H1 (cell line): ENCODE measurements at regions not wholly inside any gene's neighbourhood (a gene's known extent, or its start where the extent isn't known, plus 50 kb on each side); places are given as distances from the start of the nearest gene placed in this dataset.
A peak's percentile ranks its signal among the peaks of the same experiment; 100 is the strongest.

Experiments
- CTCF ChIA-PET: fragments of 300-600 bp; sonication (Branson Sonifier 250); formaldehyde crosslinking; loops from one replicate; lab custom pipeline; 2021; ENCODE audit not compliant: partially characterized antibody; lab: Charles Lee
- POLR2A ChIA-PET: fragments of 300-600 bp; sonication (Branson Sonifier 250); formaldehyde crosslinking; loops from one replicate; lab custom pipeline; 2021; ENCODE audit warnings: inconsistent platforms; ENCODE audit not compliant: partially characterized antibody; lab: Charles Lee
- DNase-seq, 2 experiments: peaks; one replicate each; pipeline versions ENCODE4 v3.0.0 to v3.0.0-alpha.2; 2010 to 2022; ENCODE audit warnings: low spot score in 2 of 2, low read depth in 1 of 2, mixed read lengths in 1 of 2
- FAIRE-seq: peaks from 2 replicates; lab custom pipeline; 2011; peaks lifted over from hg19 to GRCh38; lab: Jason Lieb, UNC
- H2AFZ ChIP-seq: 2 replicates; pipeline ENCODE4 v1.8.1; 2012; ENCODE audit warnings: low read length, inconsistent platforms
- H2AK5ac ChIP-seq: 2 replicates; pipeline ENCODE4 v1.6.1; 2013; ENCODE audit warnings: low read depth, low read length
- H2BK120ac ChIP-seq: replicated peaks from 2 replicates; pipeline ENCODE3; 2013; ENCODE audit warnings: low read depth, low read length, inconsistent platforms
- H2BK12ac ChIP-seq: 2 replicates; pipeline ENCODE4 v1.6.1; 2013; ENCODE audit warnings: low read depth, low read length
- H2BK15ac ChIP-seq: 2 replicates; pipeline ENCODE4 v1.6.1; 2013; ENCODE audit warnings: low read length
- H2BK20ac ChIP-seq: 2 replicates; pipeline ENCODE4 v1.6.1; 2013; ENCODE audit warnings: low read length
- H2BK5ac ChIP-seq: 2 replicates; pipeline ENCODE4 v1.6.1; 2013; ENCODE audit warnings: low read depth, low read length
- H3K14ac ChIP-seq: 2 replicates; pipeline ENCODE4 v1.6.1; 2013; ENCODE audit warnings: inconsistent platforms; ENCODE audit not compliant: insufficient read length
- H3K18ac ChIP-seq: 2 replicates; pipeline ENCODE4 v1.6.1; 2013; ENCODE audit warnings: low read length; ENCODE audit errors: extremely low read depth
- H3K23ac ChIP-seq: 2 replicates; pipeline ENCODE4 v1.6.1; 2013; ENCODE audit warnings: inconsistent platforms; ENCODE audit not compliant: insufficient read length
- H3K23me2 ChIP-seq: 2 replicates; pipeline ENCODE4 v1.6.1; 2013; ENCODE audit warnings: low read depth, low read length
- H3K27ac ChIP-seq: 2 replicates; pipeline ENCODE4 v1.6.1; 2011; ENCODE audit warnings: low read depth, low read length, inconsistent platforms
- H3K27me3 ChIP-seq, 4 experiments: replicated peaks in 1 of 4; 1 replicate in 1 of 4; 2 replicates in 3 of 4; pipeline versions ENCODE4 v1.6.1 to v1.8.1; 2011 to 2013; ENCODE audit warnings: low read length in 3 of 4, mild to moderate bottlenecking in 3 of 4, inconsistent platforms in 2 of 4, mixed read lengths in 2 of 4, moderate library complexity in 1 of 4; ENCODE audit not compliant: control insufficient read depth in 3 of 4, insufficient read depth in 3 of 4; ENCODE audit errors: extremely low read depth in 1 of 4
- H3K36me3 ChIP-seq, 4 experiments: 2 replicates each; pipeline versions ENCODE4 v1.6.1 to v1.8.1; 2011 to 2013; ENCODE audit warnings: mild to moderate bottlenecking in 4 of 4, low read length in 3 of 4, moderate library complexity in 2 of 4, control low read depth in 1 of 4, inconsistent platforms in 1 of 4; ENCODE audit not compliant: insufficient read depth in 4 of 4, control insufficient read depth in 2 of 4
- H3K4ac ChIP-seq: replicated peaks from 2 replicates; pipeline ENCODE3; 2013; ENCODE audit warnings: low read length, low read depth, mixed read lengths, inconsistent platforms; ENCODE audit not compliant: insufficient read length
- H3K4me1 ChIP-seq, 4 experiments: replicated peaks in 1 of 4; 1 replicate in 1 of 4; 2 replicates in 3 of 4; pipeline versions ENCODE4 v1.6.1 to v1.8.1; 2011 to 2013; ENCODE audit warnings: low read length in 3 of 4, inconsistent platforms in 2 of 4, mixed read lengths in 1 of 4; ENCODE audit not compliant: insufficient read depth in 4 of 4, control insufficient read depth in 3 of 4
- H3K4me2 ChIP-seq, 2 experiments: 2 replicates each; pipeline versions ENCODE4 v1.6.1 to v1.8.1; 2011 to 2013; ENCODE audit warnings: low read depth in 2 of 2, low read length in 2 of 2, control low read depth in 1 of 2, inconsistent platforms in 1 of 2, mild to moderate bottlenecking in 1 of 2; ENCODE audit not compliant: insufficient read depth in 1 of 2
- H3K4me3 ChIP-seq, 4 experiments: fragments of 200-600, 300-600 bp in 1 of 4; sonication (generic), shearing (Covaris generic), sonication (Bioruptor Twin) in 1 of 4; 2 replicates each; pipeline versions ENCODE4 v1.5.1 to v1.8.1; 2011 to 2016; ENCODE audit warnings: low read length in 4 of 4, low read depth in 3 of 4, control low read depth in 2 of 4, inconsistent platforms in 2 of 4, mild to moderate bottlenecking in 2 of 4, mixed read lengths in 1 of 4, moderate library complexity in 1 of 4; ENCODE audit not compliant: insufficient read depth in 2 of 4; ENCODE audit errors: extremely low read depth in 1 of 4
- H3K56ac ChIP-seq: replicated peaks from 2 replicates; pipeline ENCODE3; 2013; ENCODE audit warnings: low read depth, mild to moderate bottlenecking, mixed read lengths, low read length, inconsistent platforms; ENCODE audit not compliant: insufficient read length
- H3K79me1 ChIP-seq: 2 replicates; pipeline ENCODE4 v1.6.1; 2013; ENCODE audit warnings: low read depth, low read length, control low read depth
- H3K79me2 ChIP-seq, 2 experiments: 2 replicates each; pipeline versions ENCODE4 v1.6.1 to v1.8.1; 2012 to 2013; ENCODE audit warnings: low read length in 2 of 2, mild to moderate bottlenecking in 2 of 2, inconsistent platforms in 1 of 2; ENCODE audit not compliant: insufficient read depth in 2 of 2, control insufficient read depth in 1 of 2
- H3K9ac ChIP-seq, 4 experiments: replicated peaks in 1 of 4; 1 replicate in 1 of 4; 2 replicates in 3 of 4; pipeline versions ENCODE4 v1.6.1 to v1.8.1; 2011 to 2013; ENCODE audit warnings: low read depth in 3 of 4, low read length in 3 of 4, control low read depth in 2 of 4, mild to moderate bottlenecking in 2 of 4, moderate library complexity in 2 of 4, inconsistent platforms in 1 of 4; ENCODE audit errors: extremely low read depth in 1 of 4
- H3K9me3 ChIP-seq, 2 experiments: 2 replicates each; pipeline versions ENCODE4 v1.6.1 to v1.8.1; 2012 to 2013; ENCODE audit warnings: mild to moderate bottlenecking in 2 of 2, moderate library complexity in 2 of 2, control low read depth in 1 of 2, inconsistent platforms in 1 of 2, low read depth in 1 of 2, low read length in 1 of 2, mixed read lengths in 1 of 2; ENCODE audit not compliant: insufficient read depth in 2 of 2
- H4K20me1 ChIP-seq, 2 experiments: replicated peaks in 1 of 2; 2 replicates each; pipeline versions ENCODE3 to v1.8.1; 2011 to 2013; ENCODE audit warnings: inconsistent platforms in 2 of 2, low read length in 2 of 2, mild to moderate bottlenecking in 1 of 2; ENCODE audit not compliant: insufficient read depth in 2 of 2, control insufficient read depth in 1 of 2
- H4K5ac ChIP-seq: 2 replicates; pipeline ENCODE4 v1.6.1; 2013; ENCODE audit warnings: low read length, low read depth, mixed read lengths, inconsistent platforms; ENCODE audit not compliant: insufficient read length
- H4K8ac ChIP-seq: 2 replicates; pipeline ENCODE4 v1.8.0; 2013; ENCODE audit warnings: mild to moderate bottlenecking, moderate library complexity, low read length, inconsistent platforms; ENCODE audit not compliant: insufficient read depth; ENCODE audit errors: extremely low read depth
- H4K91ac ChIP-seq: replicated peaks from 2 replicates; pipeline ENCODE3; 2013; ENCODE audit warnings: low read length, mixed read lengths, inconsistent platforms; ENCODE audit not compliant: insufficient read length
- RBBP5 ChIP-seq: IDR thresholded peaks from 2 replicates; pipeline ENCODE4 v1.7.1; 2012; ENCODE audit warnings: low read depth, mild to moderate bottlenecking, inconsistent platforms, low read length, moderate library complexity, borderline replicate concordance
- WGBS, 2 experiments: shearing (Covaris generic) in 1 of 2; methylation state at CpG; one replicate each; pipeline versions ENCODE4 v1.1.6 to v1.1.7; 2013 to 2015; ENCODE audit warnings: low lambda C conversion rate in 2 of 2, mixed read lengths in 2 of 2, inconsistent platforms in 1 of 2, low coverage in 1 of 2, missing lambda C conversion rate in 1 of 2; ENCODE audit not compliant: insufficient replicate concordance in 2 of 2, insufficient coverage in 1 of 2, insufficient read length in 1 of 2; ENCODE audit errors: extremely low coverage in 1 of 2, missing lambda C conversion rate in 1 of 2; 5-methylcytosine and 5-hydroxymethylcytosine counted together

DNA sequence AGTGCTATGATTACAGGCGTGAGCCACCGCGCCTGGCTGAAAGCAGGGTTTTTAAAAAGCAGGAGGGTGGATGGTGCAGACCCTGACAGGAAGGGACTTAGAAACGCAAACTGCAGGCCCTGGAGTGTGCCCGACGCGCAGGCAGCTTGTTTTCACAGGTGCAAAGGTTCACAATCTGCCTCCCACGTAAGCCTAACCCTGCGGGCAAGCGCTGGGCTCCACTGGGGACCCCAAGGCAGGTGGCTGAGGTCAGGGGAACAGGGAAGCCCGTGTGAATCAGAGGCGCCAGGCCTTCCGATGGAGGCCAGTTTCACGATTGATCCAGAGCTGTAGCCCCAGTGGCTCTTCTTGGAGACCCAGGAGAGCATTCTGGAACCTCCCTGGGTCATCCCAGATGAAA lies 256.3 kb downstream of the BRD1 start:
- H2BK15ac ChIP-seq = no peak overlapping the region
- H3K23ac ChIP-seq = no peak overlapping the region
- DNase-seq = peak in 1 of 2 experiments; percentile 28
- no peak overlapping the region for H3K56ac ChIP-seq
- no peaks in the 10 kb centered on the region for H4K20me1 ChIP-seq
- no peak overlapping the region for H2AK5ac ChIP-seq
- no peak overlapping the region for H2BK120ac ChIP-seq
- ChIA-PET POLR2A (no interaction called here), CTCF (interaction anchor here (1.1 to 1.4 kb wide), 3 partner anchors 16 to 266 kb away, joined by 3 to 4 read pairs (median 4); no protein-coding TSS in a partner anchor)
- H3K4me3 ChIP-seq = no peak overlapping the region
- H3K9ac ChIP-seq = no peak overlapping the region
- 95% methylated on average over 14 of the region's 14 CpGs; no CpG with 5 or more reads in 1 of the 2 experiments for WGBS, 2 experiments
- H3K4me1 ChIP-seq = no peaks in the 10 kb centered on the region
- H4K91ac ChIP-seq = no peak overlapping the region
- no peaks in the 10 kb centered on the region for H3K36me3 ChIP-seq
- H3K4ac ChIP-seq = no peak overlapping the region
- TF ChIP-seq RBBP5 = no peak
- no peak overlapping the region for H3K27ac ChIP-seq
- no peaks in the 10 kb centered on the region for H3K79me2 ChIP-seq
- no peaks in the 10 kb centered on the region for H3K79me1 ChIP-seq
- no peaks in the 10 kb centered on the region for H3K9me3 ChIP-seq
- H2BK12ac ChIP-seq = no peak overlapping the region
- no peak overlapping the region for H3K18ac ChIP-seq
- no peak overlapping the region for H4K5ac ChIP-seq
- no peak overlapping the region for H3K4me2 ChIP-seq
- no peak overlapping the region for H2BK20ac ChIP-seq
- H3K23me2 ChIP-seq = peaks cover 4% of the 10 kb centered on the region; the same call in 1 of the 2 replicates
- H2AFZ ChIP-seq = no peak overlapping the region
- H3K27me3 ChIP-seq = no peaks in the 10 kb centered on the region
- no peak overlapping the region for H3K14ac ChIP-seq
- FAIRE-seq = no peak
- H4K8ac ChIP-seq = no peak overlapping the region; the same call in 1 of the 2 replicates
- no peak overlapping the region for H2BK5ac ChIP-seq
